HUES6 (cell line): ENCODE measurements at regions not wholly inside any gene's neighbourhood (a gene's known extent, or its start where the extent isn't known, plus 50 kb on each side); places are given as distances from the start of the nearest gene placed in this dataset.
"Not testable (repeated sequence)": the region's sequence is repeated elsewhere in the genome, so short reads cannot be mapped to it uniquely, and the experiment has no call there.

Experiments
- H3K27ac ChIP-seq: 2 replicates; pipeline ENCODE4 v1.7.0; 2013; ENCODE audit warnings: low read depth, mild to moderate bottlenecking, low read length, inconsistent platforms
- H3K27me3 ChIP-seq: 2 replicates; pipeline ENCODE4 v1.6.1; 2013; ENCODE audit warnings: low read length; ENCODE audit not compliant: control insufficient read depth, insufficient read depth
- H3K36me3 ChIP-seq: 2 replicates; pipeline ENCODE4 v1.6.1; 2013; ENCODE audit warnings: low read length; ENCODE audit not compliant: control insufficient read depth, insufficient read depth
- H3K4me1 ChIP-seq: 2 replicates; pipeline ENCODE4 v1.6.1; 2013; ENCODE audit warnings: low read length; ENCODE audit not compliant: control insufficient read depth, insufficient read depth
- H3K4me3 ChIP-seq: 2 replicates; pipeline ENCODE4 v1.5.1; 2013; ENCODE audit warnings: low read depth, low read length
- H3K9ac ChIP-seq: one replicate; pipeline ENCODE4 v1.6.1; 2013; ENCODE audit warnings: mild to moderate bottlenecking, low read length
- H3K9me3 ChIP-seq: 2 replicates; pipeline ENCODE4 v1.6.1; 2013; ENCODE audit warnings: low read depth, low read length; ENCODE audit not compliant: control insufficient read depth, insufficient read depth

DNA sequence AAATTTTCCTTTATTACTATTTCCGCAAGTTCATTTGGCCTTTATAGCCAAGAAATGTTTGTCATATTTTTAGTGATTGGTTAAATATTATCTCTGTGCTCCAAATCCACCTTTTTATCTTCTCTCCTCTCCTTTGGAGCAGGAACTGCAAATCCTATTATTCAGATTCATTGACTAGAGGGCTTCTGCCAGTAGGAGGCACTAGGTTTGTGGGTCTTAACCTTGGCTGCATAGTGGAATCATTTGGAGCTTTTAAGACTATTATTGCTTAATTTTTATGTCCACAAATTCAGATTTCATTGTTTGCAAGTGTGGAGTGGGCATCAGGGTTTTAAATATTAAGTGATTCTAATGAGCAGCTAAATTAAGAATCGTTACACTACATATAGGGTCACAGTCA is 75.3 kb upstream of the SYT10 start:
- H3K27ac ChIP-seq = no peak overlapping the region
- H3K4me3 ChIP-seq = no peak overlapping the region
- H3K27me3 ChIP-seq = no peaks in the 10 kb centered on the region
- H3K9me3 ChIP-seq = no peaks in the 10 kb centered on the region
- H3K4me1 ChIP-seq = no peaks in the 10 kb centered on the region
- no peaks in the 10 kb centered on the region for H3K36me3 ChIP-seq
- H3K9ac ChIP-seq = no peak overlapping the region

- Histone ChIP-seq H3K36me3 (no peaks in the 10 kb centered on the region), H3K9me3 (no peaks in the 10 kb centered on the region), H3K4me3 (no peak overlapping the region), H3K27me3 (no peaks in the 10 kb centered on the region), H3K27ac (no peak overlapping the region), H3K4me1 (0 out of 2 replicates have a peak, but pooled peaks cover 7% of the 10 kb centered on the region), H3K9ac (no peak overlapping the region)
These were observed 79.9 kb upstream of the SYT10 start for GRCh38 chr12:33519566-33519965.

- H3K27ac ChIP-seq = not testable (repeated sequence)
- 0 out of 2 replicates have a peak overlapping the region, but pooled peaks have one; percentile 21 for H3K4me3 ChIP-seq
These were observed 81.1 kb upstream of the SYT10 start for GRCh38 chr12:33520505-33521302.

GRCh38 chr12:33529031-33529430 is 89.4 kb upstream of the SYT10 start:
- Histone ChIP-seq H3K4me1 (no peaks in the 10 kb centered on the region), H3K36me3 (no peaks in the 10 kb centered on the region), H3K9me3 (no peaks in the 10 kb centered on the region), H3K4me3 (no peak overlapping the region), H3K9ac (no peak overlapping the region), H3K27ac (no peak overlapping the region), H3K27me3 (no peaks in the 10 kb centered on the region)

More at GRCh38 chr12:33520505-33521302, 81.1 kb upstream of the SYT10 start:
- not testable (repeated sequence) for H3K27me3 ChIP-seq, H3K4me1 ChIP-seq, H3K9ac ChIP-seq, H3K9me3 ChIP-seq, H3K36me3 ChIP-seq

DNA sequence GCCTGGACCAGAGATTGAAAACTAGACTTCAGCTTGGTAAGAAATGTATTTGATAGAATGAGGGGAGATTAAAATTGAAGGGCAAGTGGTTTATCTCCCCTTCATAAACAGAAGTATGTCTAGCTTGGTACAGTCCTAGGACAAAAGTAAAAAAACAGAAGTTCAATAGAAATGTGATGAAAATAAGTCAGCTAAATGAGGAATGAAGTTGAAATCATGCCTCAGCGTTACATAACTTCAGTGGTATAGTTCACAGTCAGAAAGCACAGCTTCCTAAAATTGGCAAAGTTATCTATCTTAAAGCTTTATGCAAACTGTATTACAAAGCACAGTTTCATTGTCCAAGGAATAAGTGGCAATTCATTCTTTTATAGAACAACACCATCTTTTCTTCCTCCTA is 90.2 kb upstream of the SYT10 start:
- H3K27me3 ChIP-seq = no peaks in the 10 kb centered on the region
- H3K4me3 ChIP-seq = no peak overlapping the region
- no peaks in the 10 kb centered on the region for H3K36me3 ChIP-seq
- no peaks in the 10 kb centered on the region for H3K4me1 ChIP-seq
- H3K9me3 ChIP-seq = no peaks in the 10 kb centered on the region
- H3K27ac ChIP-seq = no peak overlapping the region
- H3K9ac ChIP-seq = no peak overlapping the region

- Histone ChIP-seq H3K9me3 (no peaks in the 10 kb centered on the region), H3K27ac (no peak overlapping the region), H3K27me3 (no peaks in the 10 kb centered on the region), H3K9ac (no peak overlapping the region), H3K4me3 (no peak overlapping the region), H3K36me3 (no peaks in the 10 kb centered on the region), H3K4me1 (no peaks in the 10 kb centered on the region)
These were observed 91.6 kb upstream of the SYT10 start for GRCh38 chr12:33531261-33531660.

DNA sequence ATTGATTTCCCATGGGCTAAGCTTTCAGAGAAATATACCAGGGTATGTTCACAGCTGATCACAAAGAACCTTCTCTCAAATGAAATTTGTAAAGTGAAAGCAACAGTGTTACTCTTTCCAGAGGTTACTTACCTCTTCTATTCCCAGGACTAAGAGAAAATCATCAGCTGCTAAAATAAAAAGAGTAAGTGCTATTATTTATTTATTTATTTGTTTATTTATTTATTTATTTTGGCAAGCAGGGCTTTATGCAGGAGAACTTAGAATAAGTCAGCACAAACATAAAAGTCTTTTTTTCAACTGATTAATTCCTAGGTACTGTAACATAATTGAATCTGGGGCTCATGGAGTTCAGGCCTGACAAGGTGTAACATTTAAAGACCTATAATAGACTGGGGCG is 93.9 kb upstream of the SYT10 start:
- Histone ChIP-seq H3K36me3 (no peaks in the 10 kb centered on the region), H3K4me3 (no peak overlapping the region), H3K27me3 (no peaks in the 10 kb centered on the region), H3K4me1 (no peaks in the 10 kb centered on the region), H3K27ac (no peak overlapping the region), H3K9ac (no peak overlapping the region), H3K9me3 (no peaks in the 10 kb centered on the region)

GRCh38 chr12:33536431-33536830 is 96.8 kb upstream of the SYT10 start:
- Histone ChIP-seq H3K9ac (no peak overlapping the region), H3K4me3 (no peak overlapping the region), H3K27ac (no peak overlapping the region), H3K9me3 (no peaks in the 10 kb centered on the region; the same call in 1 of the 2 replicates), H3K27me3 (no peaks in the 10 kb centered on the region), H3K4me1 (no peaks in the 10 kb centered on the region), H3K36me3 (no peaks in the 10 kb centered on the region)

DNA sequence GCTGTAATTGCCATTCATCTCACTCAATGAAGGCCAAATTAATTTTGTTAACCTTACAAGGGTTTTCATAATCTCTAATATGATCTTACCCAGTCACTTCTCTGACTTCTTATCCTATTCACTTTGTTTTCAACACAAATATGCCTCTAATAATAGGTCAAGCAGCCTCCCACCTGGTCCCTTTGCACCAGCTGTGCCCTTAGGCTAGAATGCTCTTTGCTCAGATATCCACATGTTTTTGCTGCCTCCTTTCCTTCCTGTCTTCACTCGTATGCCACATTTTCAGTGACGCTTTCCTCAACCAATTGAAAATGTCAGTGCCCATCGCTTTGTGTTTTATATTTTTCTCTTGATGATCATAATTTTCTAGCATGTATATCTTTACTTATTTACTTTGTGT is 106.4 kb upstream of the SYT10 start:
- Histone ChIP-seq H3K27me3 (no peaks in the 10 kb centered on the region), H3K4me3 (no peak overlapping the region), H3K4me1 (no peaks in the 10 kb centered on the region), H3K27ac (no peak overlapping the region), H3K9ac (no peak overlapping the region), H3K9me3 (peaks cover 22% of the 10 kb centered on the region), H3K36me3 (no peaks in the 10 kb centered on the region)

DNA sequence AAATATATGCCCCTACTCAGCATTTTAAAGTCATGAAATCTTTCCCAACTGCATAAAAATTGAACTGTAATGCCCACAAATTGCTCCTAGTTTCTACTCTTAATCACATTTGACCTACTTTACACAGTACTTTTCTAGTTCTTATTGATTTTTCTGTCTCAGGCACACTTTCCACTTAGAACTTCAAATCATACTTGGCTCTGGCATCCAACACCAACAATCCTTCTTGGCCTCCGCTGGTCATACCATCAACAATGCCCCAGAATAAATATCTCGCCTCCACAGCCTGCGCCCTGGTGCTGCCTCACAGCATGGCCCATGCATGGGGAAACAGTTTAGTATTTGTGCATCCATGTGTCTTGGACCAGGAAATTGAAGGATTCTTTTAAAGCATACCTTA is 107.5 kb upstream of the SYT10 start:
- no peaks in the 10 kb centered on the region for H3K27me3 ChIP-seq
- H3K27ac ChIP-seq = no peak overlapping the region
- H3K36me3 ChIP-seq = no peaks in the 10 kb centered on the region
- H3K4me3 ChIP-seq = no peak overlapping the region
- H3K4me1 ChIP-seq = no peaks in the 10 kb centered on the region
- H3K9ac ChIP-seq = no peak overlapping the region
- H3K9me3 ChIP-seq = peaks cover 28% of the 10 kb centered on the region

- H3K4me3 ChIP-seq, H3K27me3 ChIP-seq, H3K27ac ChIP-seq, H3K4me1 ChIP-seq, H3K9ac ChIP-seq, H3K36me3 ChIP-seq: not testable (repeated sequence)
- H3K9me3 ChIP-seq = peaks cover 23% of the 10 kb centered on the region
These were observed 110.6 kb upstream of the SYT10 start for GRCh38 chr12:33550214-33550613.
